Neuron (in vitro differentiated cells): ENCODE measurements at regions not wholly inside any gene's neighbourhood (a gene's known extent, or its start where the extent isn't known, plus 50 kb on each side); places are given as distances from the start of the nearest gene placed in this dataset.

Experiments
- H2AFZ ChIP-seq: one replicate; pipeline ENCODE4 v1.6.1; 2013; ENCODE audit warnings: low read depth, mild to moderate bottlenecking, inconsistent platforms, low read length, moderate library complexity
- H3K27me3 ChIP-seq: one replicate; pipeline ENCODE4 v1.6.1; 2013; ENCODE audit warnings: low read length; ENCODE audit not compliant: insufficient read depth
- H3K36me3 ChIP-seq: one replicate; pipeline ENCODE4 v1.6.1; 2013; ENCODE audit warnings: low read length; ENCODE audit not compliant: insufficient read depth
- H3K4me1 ChIP-seq: one replicate; pipeline ENCODE4 v1.6.1; 2013; ENCODE audit warnings: low read length; ENCODE audit not compliant: insufficient read depth
- H3K4me3 ChIP-seq: 2 replicates; pipeline ENCODE4 v1.5.1; 2013; ENCODE audit warnings: mild to moderate bottlenecking, low read length, moderate library complexity
- H3K9me3 ChIP-seq: one replicate; pipeline ENCODE4 v1.6.1; 2013; ENCODE audit warnings: low read length

GRCh38 chr3:59450946-59451763 lies 401.3 kb upstream of the CFAP20DC start:
- Histone ChIP-seq H3K27me3 (no peaks in the 10 kb centered on the region), H3K36me3 (no peaks in the 10 kb centered on the region), H3K9me3 (no peaks in the 10 kb centered on the region), H3K4me1 (peaks cover 9% of the 10 kb centered on the region), H3K4me3 (no peak overlapping the region), H2AFZ (no peak overlapping the region)

GRCh38 chr3:59450437-59450836 lies 400.6 kb upstream of the CFAP20DC start:
- Histone ChIP-seq H3K36me3 (no peaks in the 10 kb centered on the region), H3K4me1 (peaks cover 9% of the 10 kb centered on the region), H3K4me3 (no peak overlapping the region), H2AFZ (no peak overlapping the region), H3K27me3 (no peaks in the 10 kb centered on the region), H3K9me3 (no peaks in the 10 kb centered on the region)

GRCh38 chr3:59446775-59447465 lies 397.1 kb upstream of the CFAP20DC start:
- Histone ChIP-seq H2AFZ (no peak overlapping the region), H3K36me3 (no peaks in the 10 kb centered on the region), H3K4me3 (no peak overlapping the region), H3K27me3 (no peaks in the 10 kb centered on the region), H3K4me1 (peaks cover 9% of the 10 kb centered on the region), H3K9me3 (no peaks in the 10 kb centered on the region)

GRCh38 chr3:59444676-59445075 lies 394.9 kb upstream of the CFAP20DC start:
- Histone ChIP-seq H3K4me3 (no peak overlapping the region), H3K27me3 (no peaks in the 10 kb centered on the region), H3K9me3 (no peaks in the 10 kb centered on the region), H2AFZ (no peak overlapping the region), H3K4me1 (no peaks in the 10 kb centered on the region), H3K36me3 (no peaks in the 10 kb centered on the region)

GRCh38 chr3:59444294-59444671 lies 394.5 kb upstream of the CFAP20DC start:
- no peaks in the 10 kb centered on the region for H3K36me3 ChIP-seq
- no peaks in the 10 kb centered on the region for H3K4me1 ChIP-seq
- H3K4me3 ChIP-seq, result no peak overlapping the region
- H3K9me3 ChIP-seq, result no peaks in the 10 kb centered on the region
- H2AFZ ChIP-seq, result no peak overlapping the region
- no peaks in the 10 kb centered on the region for H3K27me3 ChIP-seq

GRCh38 chr3:59443618-59444293 lies 393.9 kb upstream of the CFAP20DC start:
- H3K9me3 ChIP-seq, result peaks cover 2% of the 10 kb centered on the region
- no peaks in the 10 kb centered on the region for H3K27me3 ChIP-seq
- no peaks in the 10 kb centered on the region for H3K36me3 ChIP-seq
- no peak overlapping the region for H3K4me3 ChIP-seq
- no peak overlapping the region for H2AFZ ChIP-seq
- H3K4me1 ChIP-seq, result no peaks in the 10 kb centered on the region

- no peaks in the 10 kb centered on the region for H3K4me1 ChIP-seq
- H3K36me3 ChIP-seq, result no peaks in the 10 kb centered on the region
- H2AFZ ChIP-seq, result no peak overlapping the region
- peaks cover 3% of the 10 kb centered on the region for H3K9me3 ChIP-seq
- H3K4me3 ChIP-seq, result no peak overlapping the region
- no peaks in the 10 kb centered on the region for H3K27me3 ChIP-seq
Observed at GRCh38 chr3:59442046-59442445, 392.2 kb upstream of the CFAP20DC start.

GRCh38 chr3:59440285-59441028 lies 390.6 kb upstream of the CFAP20DC start:
- no peaks in the 10 kb centered on the region for H3K27me3 ChIP-seq
- peaks cover 3% of the 10 kb centered on the region for H3K9me3 ChIP-seq
- H3K4me3 ChIP-seq, result no peak overlapping the region
- H3K4me1 ChIP-seq, result no peaks in the 10 kb centered on the region
- H2AFZ ChIP-seq, result no peak overlapping the region
- H3K36me3 ChIP-seq, result no peaks in the 10 kb centered on the region

GRCh38 chr3:59438492-59438891 lies 388.7 kb upstream of the CFAP20DC start:
- no peaks in the 10 kb centered on the region for H3K27me3 ChIP-seq
- H3K36me3 ChIP-seq, result no peaks in the 10 kb centered on the region
- H3K9me3 ChIP-seq, result peaks cover 3% of the 10 kb centered on the region
- no peak overlapping the region for H2AFZ ChIP-seq
- H3K4me3 ChIP-seq, result no peak overlapping the region
- H3K4me1 ChIP-seq, result no peaks in the 10 kb centered on the region

- Histone ChIP-seq H3K27me3 (no peaks in the 10 kb centered on the region), H3K4me1 (no peaks in the 10 kb centered on the region), H3K4me3 (no peak overlapping the region), H2AFZ (no peak overlapping the region), H3K36me3 (no peaks in the 10 kb centered on the region), H3K9me3 (peaks cover 3% of the 10 kb centered on the region)
Observed at GRCh38 chr3:59436164-59436958, 386.5 kb upstream of the CFAP20DC start.

- no peaks in the 10 kb centered on the region for H3K9me3 ChIP-seq
- no peak overlapping the region for H2AFZ ChIP-seq
- no peaks in the 10 kb centered on the region for H3K4me1 ChIP-seq
- H3K27me3 ChIP-seq, result no peaks in the 10 kb centered on the region
- H3K36me3 ChIP-seq, result no peaks in the 10 kb centered on the region
- H3K4me3 ChIP-seq, result no peak overlapping the region
Observed at GRCh38 chr3:59433546-59433945, 383.7 kb upstream of the CFAP20DC start.

GRCh38 chr3:59432665-59433064 lies 382.8 kb upstream of the CFAP20DC start:
- Histone ChIP-seq H3K27me3 (no peaks in the 10 kb centered on the region), H3K36me3 (no peaks in the 10 kb centered on the region), H2AFZ (no peak overlapping the region)

More at GRCh38 chr3:59432665-59433064, 382.8 kb upstream of the CFAP20DC start:
- H3K9me3 ChIP-seq, result no peaks in the 10 kb centered on the region
- no peak overlapping the region for H3K4me3 ChIP-seq
- no peaks in the 10 kb centered on the region for H3K4me1 ChIP-seq
